Nephron (organoid): ENCODE measurements at regions not wholly inside any gene's neighbourhood (a gene's known extent, or its start where the extent isn't known, plus 50 kb on each side); places are given as distances from the start of the nearest gene placed in this dataset.

Source experiments
- H3K27ac Mint-ChIP-seq, 3 experiments: 2 replicates each; pipeline ENCODE4 v1.8.0; 2020; ENCODE audit warnings: mixed read lengths in 3 of 3, mild to moderate bottlenecking in 2 of 3, moderate library complexity in 1 of 3
- H3K27me3 Mint-ChIP-seq: 2 replicates; pipeline ENCODE4 v1.8.0; 2021; ENCODE audit warnings: low read depth, mild to moderate bottlenecking, moderate library complexity, mixed read lengths
- H3K36me3 Mint-ChIP-seq: 2 replicates; pipeline ENCODE4 v1.8.0; 2020; ENCODE audit warnings: low read depth, mixed read lengths
- H3K4me1 Mint-ChIP-seq: 2 replicates; pipeline ENCODE4 v1.8.0; 2020; ENCODE audit warnings: mixed read lengths
- H3K4me3 Mint-ChIP-seq, 3 experiments: 2 replicates each; pipeline ENCODE4 v1.8.0; 2020; ENCODE audit warnings: mild to moderate bottlenecking in 3 of 3, mixed read lengths in 3 of 3, moderate library complexity in 2 of 3
- H3K9me3 Mint-ChIP-seq: 2 replicates; pipeline ENCODE4 v1.8.0; 2020; ENCODE audit warnings: mixed read lengths
- CTCF ChIP-seq, 3 experiments: fragments of 200-600 bp; sonication (generic); IDR thresholded peaks; one replicate each; pipeline ENCODE4 v1.5.0; 2021; ENCODE audit warnings: antibody characterized with exemption in 3 of 3; ENCODE audit not compliant: unreplicated experiment in 3 of 3

- TF ChIP-seq CTCF (IDR thresholded peaks at IDR 0.05; ENCODE audit: unreplicated experiment in 3 of 3), result no peak
- H3K36me3 Mint-ChIP-seq, result no peaks in the 10 kb centered on the region
- peaks cover 8% of the 10 kb centered on the region for H3K27me3 Mint-ChIP-seq
- no peak overlapping the region for H3K27ac Mint-ChIP-seq
- no peaks in the 10 kb centered on the region for H3K4me1 Mint-ChIP-seq
- H3K4me3 Mint-ChIP-seq, result no peak overlapping the region
- H3K9me3 Mint-ChIP-seq, result peaks cover 2% of the 10 kb centered on the region
Measured at GRCh38 chr9:108628316-108628715, 227.5 kb downstream of the ACTL7B start.

- Mint-ChIP-seq H3K4me3 (no peak overlapping the region), H3K27me3 (peaks cover 8% of the 10 kb centered on the region), H3K9me3 (peaks cover 2% of the 10 kb centered on the region), H3K27ac (no peak overlapping the region), H3K36me3 (no peaks in the 10 kb centered on the region), H3K4me1 (no peaks in the 10 kb centered on the region)
- TF ChIP-seq CTCF (IDR thresholded peaks at IDR 0.05; ENCODE audit: unreplicated experiment in 3 of 3), result no peak
Measured at GRCh38 chr9:108626743-108627142, 229.0 kb downstream of the ACTL7B start.

- Mint-ChIP-seq H3K4me1 (no peaks in the 10 kb centered on the region), H3K27me3 (peaks cover 8% of the 10 kb centered on the region), H3K27ac (no peak overlapping the region), H3K4me3 (no peak overlapping the region), H3K36me3 (no peaks in the 10 kb centered on the region), H3K9me3 (no peaks in the 10 kb centered on the region)
- no peak for TF ChIP-seq CTCF (IDR thresholded peaks at IDR 0.05; ENCODE audit: unreplicated experiment in 3 of 3)
Measured at GRCh38 chr9:108621991-108622855, 233.6 kb downstream of the ACTL7B start.

- H3K9me3 Mint-ChIP-seq, result no peaks in the 10 kb centered on the region
- H3K27ac Mint-ChIP-seq, result no peak overlapping the region
- H3K27me3 Mint-ChIP-seq, result peaks cover 8% of the 10 kb centered on the region
Measured at GRCh38 chr9:108620767-108621166, 235.0 kb downstream of the ACTL7B start.

GRCh38 chr9:108618906-108619550 is 236.8 kb downstream of the ACTL7B start:
- peaks cover 10% of the 10 kb centered on the region for H3K27me3 Mint-ChIP-seq
- no peaks in the 10 kb centered on the region for H3K36me3 Mint-ChIP-seq
- H3K27ac Mint-ChIP-seq, result no peak overlapping the region
- H3K4me1 Mint-ChIP-seq, result no peaks in the 10 kb centered on the region
- H3K9me3 Mint-ChIP-seq, result no peaks in the 10 kb centered on the region
- H3K4me3 Mint-ChIP-seq, result no peak overlapping the region
- no peak for TF ChIP-seq CTCF (IDR thresholded peaks at IDR 0.05; ENCODE audit: unreplicated experiment in 3 of 3)

More at GRCh38 chr9:108620767-108621166, 235.0 kb downstream of the ACTL7B start:
- no peak for TF ChIP-seq CTCF (IDR thresholded peaks at IDR 0.05; ENCODE audit: unreplicated experiment in 3 of 3)
- H3K4me3 Mint-ChIP-seq, result no peak overlapping the region
- no peaks in the 10 kb centered on the region for H3K36me3 Mint-ChIP-seq
- no peaks in the 10 kb centered on the region for H3K4me1 Mint-ChIP-seq
